NCI-H82 (cell line): ENCODE measurements at regions not wholly inside any gene's neighbourhood (a gene's known extent, or its start where the extent isn't known, plus 50 kb on each side); places are given as distances from the start of the nearest gene placed in this dataset.
A peak's percentile ranks its signal among the peaks of the same experiment; 100 is the strongest.

Experiments used
- DNase-seq: peaks from one replicate; lab custom pipeline; 2025; lab: John Stamatoyannopoulos, UW

GRCh38 chr17:70875729-70876310 lies 706.5 kb downstream of the KCNJ2 start:
- no peak for DNase-seq

GRCh38 chr17:70878879-70879278 lies 709.5 kb downstream of the KCNJ2 start:
- DNase-seq, result no peak

GRCh38 chr17:70879401-70879800 lies 710.1 kb downstream of the KCNJ2 start:
- DNase-seq, result no peak

- DNase-seq, result peak; percentile 4
Observed at GRCh38 chr17:70881093-70881492, 711.8 kb downstream of the KCNJ2 start.

GRCh38 chr17:70882504-70882903 lies 713.2 kb downstream of the KCNJ2 start:
- DNase-seq, result no peak

- DNase-seq, result no peak
Observed at GRCh38 chr17:70886648-70887047, 717.3 kb downstream of the KCNJ2 start.

GRCh38 chr17:70888324-70888723 lies 719.0 kb downstream of the KCNJ2 start:
- DNase-seq, result no peak

GRCh38 chr17:70891306-70891705 lies 722.0 kb downstream of the KCNJ2 start:
- DNase-seq, result no peak

GRCh38 chr17:70892527-70892926 lies 723.2 kb downstream of the KCNJ2 start:
- no peak for DNase-seq

- no peak for DNase-seq
Observed at GRCh38 chr17:70896843-70897242, 727.5 kb downstream of the KCNJ2 start.

- no peak for DNase-seq
Observed at GRCh38 chr17:70897446-70897845, 728.1 kb downstream of the KCNJ2 start.

- DNase-seq, result no peak
Observed at GRCh38 chr17:70901870-70902269, 732.5 kb downstream of the KCNJ2 start.

- no peak for DNase-seq
Observed at GRCh38 chr17:70905796-70906195, 736.5 kb downstream of the KCNJ2 start.

- DNase-seq, result no peak
Observed at GRCh38 chr17:70906808-70907207, 737.5 kb downstream of the KCNJ2 start.

- DNase-seq, result no peak
Observed at GRCh38 chr17:70912716-70913485, 743.6 kb downstream of the KCNJ2 start.

- DNase-seq, result no peak
Observed at GRCh38 chr17:70916469-70916868, 747.1 kb downstream of the KCNJ2 start.

GRCh38 chr17:70919241-70919640 lies 749.9 kb downstream of the KCNJ2 start:
- DNase-seq, result no peak

- DNase-seq, result no peak
Observed at GRCh38 chr17:70920416-70920815, 751.1 kb downstream of the KCNJ2 start.

GRCh38 chr17:70922268-70922667 lies 752.9 kb downstream of the KCNJ2 start:
- DNase-seq, result no peak

- no peak for DNase-seq
Observed at GRCh38 chr17:70924776-70925175, 755.4 kb downstream of the KCNJ2 start.

- DNase-seq, result no peak
Observed at GRCh38 chr17:70929226-70929625, 759.9 kb downstream of the KCNJ2 start.

GRCh38 chr17:70934231-70934630 lies 764.9 kb downstream of the KCNJ2 start:
- no peak for DNase-seq

GRCh38 chr17:70934835-70935234 lies 765.5 kb downstream of the KCNJ2 start:
- no peak for DNase-seq

GRCh38 chr17:70936724-70937123 lies 767.4 kb downstream of the KCNJ2 start:
- DNase-seq, result no peak
